ENCODE measurements at regions not wholly inside any gene's neighbourhood (a gene's known extent, or its start where the extent isn't known, plus 50 kb on each side); places are given as distances from the start of the nearest gene placed in this dataset.

DNA sequence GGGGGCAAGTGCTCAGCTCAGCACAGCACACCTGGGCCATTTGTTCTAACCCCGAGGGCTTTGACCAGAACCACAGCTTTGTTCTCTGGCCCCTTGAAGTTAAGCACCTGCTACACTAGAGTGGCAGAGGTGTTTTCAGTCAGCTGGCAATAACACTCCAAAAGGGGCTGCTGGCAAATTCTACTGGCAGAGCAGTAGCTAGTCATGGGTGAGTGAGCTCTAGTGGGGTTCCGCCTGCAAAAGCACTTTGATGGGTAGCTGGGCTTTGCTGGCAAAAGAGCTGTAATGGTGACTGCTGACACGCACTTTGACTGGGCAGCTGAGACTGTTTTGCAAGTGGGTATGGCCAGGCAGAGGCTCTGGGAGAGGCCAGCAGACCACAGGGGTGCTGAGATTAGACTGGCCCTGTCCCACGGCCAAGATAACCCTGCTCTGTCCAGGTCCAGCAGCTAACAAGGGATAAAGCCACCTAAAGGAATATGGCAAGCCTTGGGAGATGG lies 65.2 kb upstream of the TENT5D start:
- Histone ChIP-seq H3K27me3 (peaks cover 0 to 11% of the 10 kb centered on the region in 2 donors), H3K4me3 (no peak overlapping the region), H3K36me3 (no peaks in the 10 kb centered on the region), H3K27ac (no peak overlapping the region), H3K9me3 (no peaks in the 10 kb centered on the region), H3K4me1 (no peaks in the 10 kb centered on the region)
- intact Hi-C loops (cut with DNase I; ENCODE audit: low total_unique reads) = no loop called here
- TF ChIP-seq POLR2AphosphoS5 (IDR thresholded peaks at IDR 0.05) = no peak
- no peak for TF ChIP-seq POLR2A (IDR thresholded peaks at IDR 0.05)
- TF ChIP-seq, protein P1, sequence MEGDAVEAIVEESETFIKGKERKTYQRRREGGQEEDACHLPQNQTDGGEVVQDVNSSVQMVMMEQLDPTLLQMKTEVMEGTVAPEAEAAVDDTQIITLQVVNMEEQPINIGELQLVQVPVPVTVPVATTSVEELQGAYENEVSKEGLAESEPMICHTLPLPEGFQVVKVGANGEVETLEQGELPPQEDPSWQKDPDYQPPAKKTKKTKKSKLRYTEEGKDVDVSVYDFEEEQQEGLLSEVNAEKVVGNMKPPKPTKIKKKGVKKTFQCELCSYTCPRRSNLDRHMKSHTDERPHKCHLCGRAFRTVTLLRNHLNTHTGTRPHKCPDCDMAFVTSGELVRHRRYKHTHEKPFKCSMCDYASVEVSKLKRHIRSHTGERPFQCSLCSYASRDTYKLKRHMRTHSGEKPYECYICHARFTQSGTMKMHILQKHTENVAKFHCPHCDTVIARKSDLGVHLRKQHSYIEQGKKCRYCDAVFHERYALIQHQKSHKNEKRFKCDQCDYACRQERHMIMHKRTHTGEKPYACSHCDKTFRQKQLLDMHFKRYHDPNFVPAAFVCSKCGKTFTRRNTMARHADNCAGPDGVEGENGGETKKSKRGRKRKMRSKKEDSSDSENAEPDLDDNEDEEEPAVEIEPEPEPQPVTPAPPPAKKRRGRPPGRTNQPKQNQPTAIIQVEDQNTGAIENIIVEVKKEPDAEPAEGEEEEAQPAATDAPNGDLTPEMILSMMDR (IDR thresholded peaks at IDR 0.05) = no peak
- DNase-seq (ENCODE audit: low spot score in 2 of 2) = no peak
